HT1080 (cell line): ENCODE measurements at regions not wholly inside any gene's neighbourhood (a gene's known extent, or its start where the extent isn't known, plus 50 kb on each side); places are given as distances from the start of the nearest gene placed in this dataset.

Source experiments
- DNase-seq: peaks from one replicate; pipeline ENCODE4 v3.0.0-alpha.2; 2015; ENCODE audit warnings: low read depth

DNA sequence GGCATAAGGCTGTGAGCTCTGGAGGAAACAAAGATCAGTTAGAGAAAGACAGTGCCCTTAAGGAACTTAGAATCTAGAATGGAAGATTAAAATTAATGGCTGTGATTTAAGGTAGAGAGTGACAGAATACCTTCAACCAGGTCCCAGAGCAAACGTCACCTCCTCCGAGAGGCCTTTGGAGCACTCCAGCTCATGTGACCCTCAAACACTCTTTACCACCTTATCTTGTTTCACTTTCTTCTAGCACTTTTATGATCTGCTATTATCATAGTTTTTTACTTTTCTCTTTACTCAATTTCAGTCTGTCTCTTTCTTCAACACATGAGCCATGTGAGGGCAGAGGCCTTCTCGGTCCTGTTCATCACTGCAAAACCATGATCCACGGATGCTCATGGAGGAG is 187.0 kb downstream of the SMIM20 start:
- DNase-seq: no peak

DNA sequence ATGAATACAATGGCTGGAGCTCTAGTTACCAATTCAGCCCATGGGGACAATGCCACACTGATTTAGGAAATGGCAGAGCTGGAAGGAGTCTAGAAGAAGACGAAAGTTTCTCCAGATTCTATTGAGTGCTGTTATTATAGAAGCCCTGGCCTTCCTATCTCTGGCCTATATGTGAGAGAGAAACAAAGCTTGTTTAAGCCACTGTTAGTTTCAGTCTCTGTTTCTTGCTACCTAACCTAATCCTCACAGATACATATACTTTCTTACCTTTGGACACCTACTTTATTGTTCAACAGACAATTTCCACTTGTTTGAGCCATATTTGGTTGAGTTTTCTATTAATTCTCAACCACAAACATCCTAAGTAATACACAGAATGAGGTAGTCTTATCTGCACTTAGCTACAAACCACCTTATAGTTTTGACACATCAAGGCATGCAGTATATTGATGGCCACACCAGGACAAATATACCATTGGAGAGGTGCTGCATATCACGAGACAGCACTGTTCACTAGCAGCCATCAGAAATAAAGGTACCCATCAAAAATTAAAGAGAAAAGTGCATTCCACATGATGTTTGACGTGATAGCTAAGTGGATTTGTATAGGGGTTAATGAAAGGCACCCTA is 190.2 kb downstream of the SMIM20 start:
- DNase-seq: no peak

DNA sequence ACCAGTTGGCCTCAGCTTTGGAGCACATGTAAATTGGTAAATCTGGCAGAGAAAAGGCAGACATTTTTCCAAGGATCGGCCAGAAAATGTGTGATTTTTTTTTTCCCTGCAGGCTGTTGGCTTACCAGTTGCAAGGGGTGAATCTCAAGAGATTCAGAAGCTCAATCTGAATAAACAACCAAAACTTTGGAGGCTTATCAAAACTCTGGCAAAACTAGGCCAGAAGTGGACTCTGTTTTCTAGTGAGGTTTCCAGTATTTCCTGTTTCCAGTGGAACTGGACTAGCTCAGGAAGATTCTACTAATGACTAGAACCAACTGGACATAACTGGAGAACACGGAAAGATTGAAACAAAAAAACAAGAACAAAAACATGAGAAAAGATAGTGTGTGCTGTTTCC is 191.3 kb downstream of the SMIM20 start:
- no peak for DNase-seq

DNA sequence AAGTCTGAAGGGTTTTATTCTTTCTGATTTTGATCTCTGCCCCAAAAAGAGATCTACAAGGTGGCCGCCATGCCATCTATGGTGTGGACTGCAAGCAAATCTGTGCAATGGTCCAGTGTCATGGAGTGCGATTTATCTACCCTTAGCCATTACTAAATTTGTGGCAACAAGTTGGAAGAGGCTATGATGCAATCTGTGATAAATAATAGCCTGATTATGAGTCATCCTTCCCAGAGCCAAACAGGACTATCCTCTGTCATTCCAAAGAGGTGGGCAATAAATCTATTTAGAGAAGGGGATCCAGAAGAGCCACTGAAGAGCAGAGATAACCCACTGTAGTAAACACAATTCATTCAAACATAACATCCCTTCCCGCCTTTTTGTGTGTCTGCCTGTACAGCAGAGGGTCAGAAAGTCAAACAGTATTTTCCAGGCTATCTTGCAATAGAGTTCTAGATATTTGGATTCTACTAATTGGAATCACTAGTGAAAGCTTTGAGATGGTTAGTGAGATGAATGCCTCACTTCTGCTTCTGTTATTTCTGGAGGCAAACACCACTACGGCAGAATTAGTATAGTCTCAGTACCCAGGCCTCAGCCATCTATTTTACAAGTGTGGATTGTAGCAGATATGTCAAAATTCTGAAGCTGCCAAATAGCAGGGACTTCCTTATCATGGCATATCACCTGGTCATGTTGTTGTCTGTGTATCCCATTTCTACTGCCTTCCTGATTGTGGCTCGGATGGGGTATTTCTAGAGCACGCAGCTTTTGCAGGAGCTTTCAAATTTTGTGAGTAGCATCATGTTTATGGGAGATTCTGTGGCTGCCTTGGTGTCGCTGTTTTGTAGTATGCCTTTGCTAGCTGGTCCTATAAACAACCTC is 192.0 kb downstream of the SMIM20 start:
- peak; percentile 58 for DNase-seq

DNA sequence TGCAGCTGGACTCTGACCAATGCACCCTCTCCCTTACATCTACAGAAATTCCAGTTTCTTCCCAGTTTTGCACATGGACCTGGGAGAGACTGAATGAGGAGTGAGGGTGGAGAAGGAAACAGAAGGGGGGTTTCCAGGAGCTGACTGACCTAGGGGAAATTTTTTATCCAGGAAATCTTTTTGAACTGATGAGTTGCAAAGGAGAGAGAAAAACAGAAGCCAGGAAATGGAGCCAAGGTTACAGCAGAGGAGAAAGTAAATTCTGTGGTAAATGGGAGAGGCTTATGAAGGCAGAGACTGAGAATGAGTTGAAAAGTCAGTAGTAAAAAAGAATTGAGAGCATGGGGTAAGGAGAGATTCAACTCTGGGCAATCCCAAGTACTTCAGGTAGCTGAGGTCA is 192.8 kb downstream of the SMIM20 start:
- DNase-seq: no peak

DNA sequence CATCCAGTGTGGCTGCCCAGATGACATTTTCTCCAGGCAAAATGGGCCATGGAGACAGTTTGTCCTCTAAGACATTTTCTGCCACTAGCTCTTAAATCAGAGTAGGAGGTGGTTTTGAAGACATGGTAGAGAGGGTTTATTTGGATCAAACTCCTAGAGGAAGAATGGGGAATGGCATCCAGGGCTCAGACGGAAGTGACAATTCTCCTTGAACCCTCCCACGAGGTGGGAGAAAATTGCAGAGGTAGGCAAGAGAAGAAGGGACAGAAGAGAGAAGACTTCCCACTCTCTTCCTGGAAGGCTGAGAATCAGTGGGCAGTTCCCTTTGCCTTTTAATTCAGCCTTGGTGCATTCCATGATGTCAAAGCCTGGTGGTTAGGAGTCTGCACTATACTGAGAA is 194.0 kb downstream of the SMIM20 start:
- no peak for DNase-seq

DNA sequence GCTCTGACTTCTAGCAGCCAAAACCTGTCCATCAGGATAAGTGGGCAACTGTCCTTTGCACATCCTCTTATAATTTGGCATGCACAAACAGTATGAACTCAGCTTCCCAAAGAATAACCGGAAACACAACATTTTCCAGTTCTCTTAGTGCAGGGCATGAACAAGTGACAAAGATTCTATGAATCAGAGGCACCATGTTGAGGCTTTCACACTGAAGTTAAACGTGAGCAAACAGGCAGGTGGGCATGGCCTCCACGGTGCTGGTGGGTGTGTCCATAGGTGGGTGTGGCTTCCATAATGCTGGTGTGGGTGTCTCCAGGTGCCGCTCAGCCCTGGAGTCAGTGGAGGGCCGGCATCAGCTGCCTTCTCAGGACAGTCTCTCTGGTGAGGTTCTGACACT is 196.5 kb downstream of the SMIM20 start:
- DNase-seq: no peak

DNA sequence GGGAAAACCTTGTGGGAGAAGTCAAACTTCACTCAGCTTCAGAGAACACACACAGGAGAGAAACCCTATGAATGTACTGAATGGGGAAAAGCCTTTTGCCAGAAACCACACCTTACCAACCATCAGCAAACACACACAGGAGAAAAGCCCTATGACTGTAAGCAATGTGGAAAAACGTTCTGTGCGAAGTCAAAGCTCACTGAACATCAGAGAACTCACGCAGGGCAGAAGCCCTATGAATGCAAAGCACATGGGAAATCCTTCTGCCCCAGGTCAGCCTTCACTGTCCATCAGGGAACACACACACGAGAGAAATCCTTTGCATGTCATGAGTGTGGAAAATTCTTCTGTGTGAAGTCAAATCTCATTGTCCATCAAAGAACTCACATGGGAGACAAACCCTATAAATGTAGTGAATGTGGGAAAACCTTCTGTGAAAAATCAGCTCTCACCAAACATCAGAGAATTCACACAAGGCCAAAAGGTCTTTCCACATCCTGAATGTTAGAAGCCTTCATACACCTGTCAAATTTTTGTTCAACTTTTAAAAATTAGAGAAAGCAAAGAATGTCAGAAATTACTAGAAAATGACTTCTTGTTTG is 199.4 kb downstream of the SMIM20 start:
- DNase-seq: no peak

DNA sequence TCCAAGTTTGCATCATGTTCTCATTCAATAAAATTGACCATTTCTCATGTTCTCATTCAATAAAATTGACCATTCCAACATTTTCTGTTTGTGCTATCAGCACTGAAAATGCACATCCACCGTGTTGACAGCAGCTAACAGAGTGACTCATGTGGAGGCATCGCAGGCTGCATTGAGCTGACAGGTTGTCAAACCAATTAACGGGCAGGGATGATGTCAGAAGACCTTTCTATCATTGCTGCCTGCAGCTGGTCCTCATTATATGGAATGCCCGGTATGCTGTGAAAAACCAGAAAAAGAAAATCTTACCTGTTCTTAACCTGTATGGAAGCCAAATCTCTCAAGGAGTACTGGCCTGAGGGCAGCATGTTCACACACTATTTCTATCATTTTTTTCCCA is 202.0 kb downstream of the SMIM20 start:
- DNase-seq: no peak

DNA sequence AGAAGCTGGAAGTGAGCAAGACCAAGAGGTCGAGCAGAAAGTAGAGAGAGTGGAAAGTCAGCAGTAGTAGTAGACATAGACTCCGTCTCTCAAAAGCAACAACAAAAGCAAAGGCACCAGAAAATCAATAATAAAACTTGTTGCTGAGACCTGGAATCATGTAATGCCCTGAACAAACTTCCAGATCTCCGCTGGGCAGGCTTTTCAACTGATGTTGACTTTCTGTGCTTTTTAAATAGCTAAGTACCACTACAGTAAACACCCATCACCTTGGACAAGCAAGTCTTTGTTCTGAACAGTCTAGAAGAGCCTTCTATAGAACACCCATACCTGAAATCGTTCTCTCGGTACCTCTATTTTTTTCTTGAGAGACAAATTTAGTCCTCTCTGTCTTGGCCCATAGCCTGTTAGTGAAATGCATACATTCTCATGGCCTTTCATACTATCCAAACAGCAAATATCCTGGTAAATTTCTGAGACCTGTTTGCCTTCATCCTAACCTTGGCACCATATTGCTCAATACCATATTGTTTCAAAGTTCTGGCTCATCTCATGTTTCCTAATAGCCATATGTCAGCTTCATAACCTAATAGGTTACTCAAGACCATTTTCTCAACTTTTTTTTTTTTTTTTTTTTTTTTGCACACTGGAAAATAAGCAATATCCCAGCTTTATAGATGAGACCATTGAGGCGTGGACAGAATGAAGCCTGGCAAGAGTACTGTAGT is 200.6 kb upstream of the RBPJ start:
- DNase-seq: no peak

DNA sequence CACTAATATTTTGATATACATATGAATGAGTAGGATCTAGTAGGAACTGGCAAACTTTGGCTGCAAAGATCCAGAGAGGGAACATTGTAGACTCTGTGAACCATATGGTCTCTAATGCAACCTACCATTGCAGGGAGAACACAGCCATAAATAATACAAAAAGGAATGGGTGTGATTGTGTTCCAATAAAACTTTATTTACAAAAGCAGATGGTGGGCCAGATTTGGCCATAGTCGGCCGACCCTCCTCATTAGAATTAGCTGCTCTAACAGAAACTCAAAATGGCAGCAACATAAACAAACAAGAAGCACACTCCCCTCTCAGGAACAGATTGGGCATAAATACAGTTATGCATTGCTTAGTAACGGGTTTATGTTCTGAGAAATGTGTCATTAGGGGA is 198.1 kb upstream of the RBPJ start:
- DNase-seq: no peak

DNA sequence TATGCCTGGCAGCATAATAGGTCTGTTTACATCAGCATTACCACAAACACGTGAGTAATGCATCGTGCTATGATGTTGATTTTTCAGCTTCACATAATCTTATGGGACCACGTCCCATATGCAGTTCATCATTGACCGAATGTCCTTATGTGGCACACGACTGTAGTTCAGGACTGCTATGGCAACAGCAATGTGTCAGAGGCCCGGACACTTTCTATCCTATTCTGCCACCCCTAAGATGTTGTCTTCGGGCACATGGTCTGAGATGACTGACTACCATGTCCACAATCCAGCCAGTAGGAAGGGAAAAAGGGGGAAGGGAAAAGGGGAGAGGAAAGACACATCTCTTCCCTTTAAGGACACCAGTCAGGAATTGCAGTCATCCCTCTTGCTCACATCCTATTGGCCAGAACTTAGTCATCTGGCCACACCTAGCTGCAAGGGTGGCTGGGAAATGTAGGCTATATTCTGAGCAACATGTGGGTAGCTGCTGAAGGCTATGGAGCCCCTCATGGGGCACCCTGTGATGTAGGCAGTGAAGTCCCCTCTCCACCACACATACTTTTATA is 196.0 kb upstream of the RBPJ start:
- DNase-seq: peak; percentile 48

DNA sequence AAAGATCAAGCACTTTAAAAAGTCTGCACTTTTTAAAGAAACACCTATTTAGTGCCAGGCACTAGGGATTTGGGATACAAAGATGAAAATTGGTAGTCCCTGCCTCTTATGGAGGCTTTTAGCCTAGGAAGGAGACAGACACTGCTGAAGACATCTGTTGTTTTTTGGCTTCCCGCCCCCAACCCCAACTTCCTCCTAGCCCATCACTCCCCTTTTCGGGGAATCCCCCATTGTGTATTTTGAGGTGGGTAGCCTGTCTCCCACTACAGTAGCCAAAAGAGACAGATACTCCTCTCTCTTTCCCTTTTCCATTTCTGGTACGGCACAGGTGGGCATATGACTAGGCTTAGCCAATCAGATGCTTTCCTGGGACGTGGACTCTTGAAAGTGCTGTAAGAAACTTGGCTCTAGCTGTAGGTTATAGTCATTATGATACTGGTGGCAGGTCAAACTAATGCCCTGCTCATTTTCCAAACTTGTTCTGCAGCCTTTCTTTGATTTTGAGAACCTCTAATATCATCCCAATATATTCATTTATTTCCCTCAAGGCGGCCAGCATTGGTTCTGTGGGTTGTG is 194.6 kb upstream of the RBPJ start:
- DNase-seq: no peak

DNA sequence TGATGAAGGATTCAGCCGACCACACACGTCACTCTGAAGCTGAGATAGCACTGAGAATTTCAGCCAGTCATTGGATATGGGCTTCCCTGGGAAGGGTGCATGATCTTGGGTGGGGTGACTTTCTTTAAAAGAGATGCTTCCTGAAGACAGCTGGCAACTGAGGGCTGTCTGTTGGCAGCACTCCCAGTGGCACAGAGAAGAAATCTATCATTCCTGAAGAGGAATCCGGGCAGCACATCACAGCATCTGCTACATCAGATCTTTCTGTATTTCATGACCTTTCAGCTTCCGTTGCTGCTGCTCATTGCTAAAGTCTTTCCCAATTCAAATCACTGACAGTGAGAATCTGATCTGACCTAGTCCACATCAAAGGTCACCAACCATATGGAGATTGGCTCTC is 193.8 kb upstream of the RBPJ start:
- DNase-seq: no peak

DNA sequence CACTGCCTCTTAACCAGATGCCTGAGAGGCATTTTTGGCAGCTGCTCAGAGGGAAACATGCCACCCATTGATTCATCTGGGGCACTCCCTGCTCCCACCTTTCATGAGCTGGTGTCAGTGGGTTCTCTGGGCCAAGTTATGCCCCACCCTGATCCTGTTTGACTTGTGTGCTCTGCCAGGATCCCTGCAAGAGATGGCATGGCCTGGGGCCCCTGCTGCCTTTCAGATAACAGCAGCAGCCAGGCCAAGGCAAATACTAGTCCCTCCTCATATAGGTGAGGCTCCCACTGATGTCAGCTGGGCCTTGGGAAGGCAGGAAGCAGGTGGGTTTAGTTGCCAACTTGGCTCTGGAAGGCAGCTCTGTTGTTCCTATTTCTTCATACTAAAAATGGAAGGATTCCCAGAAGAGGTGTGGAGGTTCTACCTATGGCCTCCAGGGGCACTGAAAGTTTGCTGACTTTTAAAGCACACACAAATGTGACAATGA is 192.9 kb upstream of the RBPJ start:
- DNase-seq: no peak

DNA sequence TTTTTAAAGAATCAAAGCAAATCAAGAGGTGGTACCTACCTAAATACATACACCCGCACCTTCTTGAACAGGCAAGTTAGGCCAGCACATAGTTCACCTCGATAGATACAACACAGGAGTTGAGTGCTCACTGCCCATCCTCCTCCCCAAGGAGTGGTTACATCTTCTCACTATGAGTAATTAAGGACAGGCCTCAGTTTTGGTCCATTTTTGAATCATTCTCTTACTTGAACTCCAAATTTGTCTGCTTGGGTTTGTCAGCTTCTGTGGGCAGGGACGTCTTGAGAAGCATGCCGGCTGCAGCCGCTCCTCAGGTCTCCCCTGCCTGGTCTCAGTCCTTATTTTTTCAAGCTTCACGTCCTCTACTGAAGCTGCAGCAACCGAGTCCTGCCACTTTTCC is 190.6 kb upstream of the RBPJ start:
- no peak for DNase-seq

DNA sequence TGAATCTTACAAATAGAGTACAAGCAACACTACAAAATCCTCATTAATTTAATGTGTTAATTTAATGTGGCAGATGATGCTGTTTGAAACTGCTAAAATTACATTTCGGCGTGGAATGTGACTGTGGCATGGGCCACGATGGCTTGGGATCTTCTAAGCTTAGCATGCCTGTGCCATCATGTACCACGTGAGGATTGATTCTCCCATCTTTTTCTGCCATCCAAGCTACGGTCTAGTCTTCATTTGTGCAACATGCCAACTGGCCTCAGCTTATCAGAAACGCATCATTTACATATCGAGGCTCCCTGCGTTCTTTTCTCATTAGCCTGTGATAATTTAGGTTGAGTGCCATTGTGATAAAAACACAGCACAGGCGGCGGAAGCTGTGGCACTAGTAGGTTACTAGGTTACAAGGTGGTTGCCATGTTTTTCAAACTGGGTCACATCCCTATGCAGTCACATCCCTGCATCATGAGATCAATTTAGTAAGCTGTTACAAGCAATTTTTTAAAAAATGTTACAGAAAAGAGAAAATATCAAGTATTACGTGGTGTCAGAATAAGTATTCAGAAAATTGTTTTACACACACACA is 189.9 kb upstream of the RBPJ start:
- DNase-seq: no peak

DNA sequence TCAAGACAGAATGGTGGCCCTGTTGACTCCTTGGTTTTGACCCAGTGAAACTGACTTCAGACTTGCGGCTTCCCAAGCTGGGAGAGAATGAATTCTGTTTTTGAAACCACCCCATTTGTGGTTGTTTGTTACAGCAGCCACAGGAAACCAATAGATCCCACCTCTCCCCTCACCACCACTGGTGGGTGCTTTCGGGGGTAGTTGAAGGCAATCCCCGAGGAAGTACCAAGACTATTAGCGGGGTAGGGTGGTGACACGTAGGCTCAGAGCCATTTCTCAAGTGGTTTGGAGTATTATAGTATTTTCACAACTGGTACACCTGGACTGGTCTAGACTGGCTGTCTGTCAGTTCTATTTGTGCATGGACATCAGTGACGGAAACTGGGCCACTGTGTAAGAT is 189.1 kb upstream of the RBPJ start:
- DNase-seq: no peak

DNA sequence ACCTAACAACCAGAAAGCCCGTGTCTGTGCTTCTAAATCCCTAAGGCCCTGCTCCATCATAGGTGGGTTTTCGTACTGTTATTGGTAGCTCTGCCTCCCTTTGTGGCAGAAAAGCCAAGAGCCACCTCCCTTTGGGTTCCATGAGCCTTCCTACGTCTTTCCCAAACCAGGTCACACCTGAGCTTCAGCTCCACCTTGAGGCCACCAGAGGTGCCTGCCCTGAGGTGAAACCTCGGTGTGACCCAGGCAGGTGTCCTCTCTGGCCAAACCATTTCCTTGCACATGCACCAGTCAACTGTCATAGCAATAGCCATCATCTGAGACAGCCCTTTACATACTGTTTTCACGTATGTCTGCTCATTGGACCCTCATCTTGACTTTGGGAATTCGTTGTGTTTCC is 188.0 kb upstream of the RBPJ start:
- DNase-seq: no peak

DNA sequence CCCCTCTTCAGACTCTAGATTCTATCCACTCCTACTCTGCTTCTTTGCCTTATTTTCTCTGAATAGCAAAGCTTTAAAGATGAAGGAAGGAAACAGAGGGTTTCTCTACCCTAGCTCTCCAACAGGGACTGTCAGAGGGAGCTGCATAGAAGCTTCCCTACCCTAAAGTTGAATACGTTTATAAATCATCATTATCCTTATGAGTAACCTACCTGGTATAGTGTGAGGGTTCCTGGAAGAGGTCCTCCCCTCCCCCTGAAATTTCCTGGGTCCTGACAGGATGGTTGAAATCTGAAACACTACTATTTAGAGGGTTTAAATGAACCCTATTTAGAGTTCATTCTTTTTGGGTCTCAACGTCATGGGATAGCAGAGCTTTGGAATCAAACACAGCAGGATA is 187.0 kb upstream of the RBPJ start:
- no peak for DNase-seq

DNA sequence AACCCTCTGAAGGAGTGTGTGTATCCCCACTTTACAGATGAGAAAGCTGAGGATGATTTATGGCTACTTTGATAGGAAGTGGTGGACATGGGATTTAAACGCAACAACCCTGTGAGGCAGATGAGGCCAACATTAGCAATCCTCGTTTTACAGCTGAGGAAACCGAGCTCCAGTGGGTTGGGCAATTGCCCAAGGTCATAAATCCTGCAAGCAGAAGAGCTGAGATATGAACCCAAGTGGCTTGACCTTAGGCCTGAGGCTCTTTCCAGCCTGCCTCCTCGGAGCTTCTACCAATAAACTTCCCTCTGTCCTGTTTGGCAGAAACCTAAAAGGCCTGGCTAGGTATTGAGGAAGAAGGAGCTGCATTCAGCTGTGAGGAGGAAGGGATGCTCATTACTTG is 185.5 kb upstream of the RBPJ start:
- DNase-seq: no peak
